GM06990 (cell line): ENCODE measurements at regions not wholly inside any gene's neighbourhood (a gene's known extent, or its start where the extent isn't known, plus 50 kb on each side); places are given as distances from the start of the nearest gene placed in this dataset.

Source experiments
- DNase-seq: peaks from one replicate; pipeline ENCODE4 v3.0.0-alpha.2; 2011; ENCODE audit not compliant: insufficient read length; ENCODE audit errors: extremely low read depth
- H3K27me3 ChIP-seq: replicated peaks from 2 replicates; pipeline ENCODE4 v1.6.0; 2011; ENCODE audit warnings: low read length; ENCODE audit not compliant: control insufficient read depth, insufficient read depth
- H3K36me3 ChIP-seq: 2 replicates; pipeline ENCODE4 v1.5.1; 2011; ENCODE audit warnings: low read length; ENCODE audit not compliant: control insufficient read depth, insufficient read depth
- H3K4me3 ChIP-seq: replicated peaks from 2 replicates; pipeline ENCODE4 v1.5.1; 2011; ENCODE audit warnings: low read depth, mild to moderate bottlenecking, control low read depth, low read length
- CTCF ChIP-seq: IDR thresholded peaks from 2 replicates; pipeline ENCODE4 v1.5.1; 2011; ENCODE audit warnings: low read length, control low read depth, mild to moderate bottlenecking, inconsistent platforms; ENCODE audit not compliant: insufficient read depth, poor library complexity, severe bottlenecking

- no peak for DNase-seq
- H3K36me3 ChIP-seq: no peaks in the 10 kb centered on the region
- H3K4me3 ChIP-seq: no peak overlapping the region
- no peaks in the 10 kb centered on the region for H3K27me3 ChIP-seq
- no peak for TF ChIP-seq CTCF
Measured at GRCh38 chr16:66001432-66001831, 365.1 kb upstream of the CDH5 start.

GRCh38 chr16:65998443-65998842, 368.0 kb upstream of the CDH5 start:
- TF ChIP-seq CTCF: no peak
- Histone ChIP-seq H3K36me3 (no peaks in the 10 kb centered on the region), H3K27me3 (no peaks in the 10 kb centered on the region), H3K4me3 (no peak overlapping the region)
- DNase-seq: no peak

- no peak for DNase-seq
- TF ChIP-seq CTCF: no peak
- no peaks in the 10 kb centered on the region for H3K27me3 ChIP-seq
Measured at GRCh38 chr16:65994291-65994690, 372.2 kb upstream of the CDH5 start.

GRCh38 chr16:65991149-65991701, 375.3 kb upstream of the CDH5 start:
- H3K4me3 ChIP-seq: no peak overlapping the region
- H3K27me3 ChIP-seq: no peaks in the 10 kb centered on the region
- DNase-seq: no peak
- TF ChIP-seq CTCF: no peak
- H3K36me3 ChIP-seq: no peaks in the 10 kb centered on the region

More at GRCh38 chr16:65994291-65994690, 372.2 kb upstream of the CDH5 start:
- H3K36me3 ChIP-seq: no peaks in the 10 kb centered on the region
- H3K4me3 ChIP-seq: no peak overlapping the region

- no peak for TF ChIP-seq CTCF
- no peak overlapping the region for H3K4me3 ChIP-seq
- H3K36me3 ChIP-seq: no peaks in the 10 kb centered on the region
- no peak for DNase-seq
- no peaks in the 10 kb centered on the region for H3K27me3 ChIP-seq
Measured at GRCh38 chr16:65989861-65990604, 376.5 kb upstream of the CDH5 start.
